Keratinocyte (primary cell): ENCODE measurements at regions not wholly inside any gene's neighbourhood (a gene's known extent, or its start where the extent isn't known, plus 50 kb on each side); places are given as distances from the start of the nearest gene placed in this dataset.
A peak's percentile ranks its signal among the peaks of the same experiment; 100 is the strongest.

Experiments
- DNase-seq: peaks from one replicate; pipeline ENCODE4 v3.0.0-alpha.2; 2011; ENCODE audit warnings: low read depth, missing footprints, low spot score
- FAIRE-seq: peaks from 2 replicates; lab custom pipeline; 2011; peaks lifted over from hg19 to GRCh38; lab: Jason Lieb, UNC
- H2AFZ ChIP-seq: 2 replicates; pipeline ENCODE4 v1.6.0; 2012; ENCODE audit warnings: low read length, control low read depth, inconsistent platforms; ENCODE audit not compliant: control insufficient read depth
- H3K27ac ChIP-seq: 2 replicates; pipeline ENCODE4 v1.5.1; 2011; ENCODE audit warnings: low read length; ENCODE audit not compliant: control insufficient read depth, insufficient read depth
- H3K27me3 ChIP-seq: 3 replicates; pipeline ENCODE4 v1.6.0; 2011; ENCODE audit warnings: low read length; ENCODE audit not compliant: control insufficient read depth, insufficient read depth; ENCODE audit errors: extremely low read depth
- H3K36me3 ChIP-seq, 2 experiments: 2 replicates in 1 of 2; 3 replicates in 1 of 2; pipeline ENCODE4 v1.5.1; 2011; ENCODE audit warnings: low read length in 2 of 2, mild to moderate bottlenecking in 1 of 2; ENCODE audit not compliant: control insufficient read depth in 2 of 2, insufficient read depth in 2 of 2; ENCODE audit errors: extremely low read depth in 1 of 2
- H3K4me1 ChIP-seq: 3 replicates; pipeline ENCODE4 v1.5.1; 2011; ENCODE audit warnings: low read length; ENCODE audit not compliant: control insufficient read depth, insufficient read depth; ENCODE audit errors: extremely low read depth
- H3K4me2 ChIP-seq: 3 replicates; pipeline ENCODE4 v1.6.0; 2011; ENCODE audit warnings: low read depth, low read length; ENCODE audit not compliant: control insufficient read depth, insufficient read depth; ENCODE audit errors: extremely low read depth
- H3K4me3 ChIP-seq, 3 experiments: fragments of 200-600 bp in 1 of 3; sonication (generic) in 1 of 3; 2 replicates in 2 of 3; 3 replicates in 1 of 3; pipeline ENCODE4 v1.5.1; 2011 to 2016; ENCODE audit warnings: low read length in 3 of 3, mild to moderate bottlenecking in 3 of 3, control low read depth in 2 of 3, inconsistent platforms in 1 of 3, low read depth in 1 of 3, mixed read lengths in 1 of 3, mixed run types in 1 of 3, moderate library complexity in 1 of 3; ENCODE audit not compliant: control insufficient read depth in 2 of 3, insufficient read depth in 2 of 3; ENCODE audit errors: extremely low read depth in 1 of 3
- H3K79me2 ChIP-seq: 2 replicates; pipeline ENCODE4 v1.6.0; 2012; ENCODE audit warnings: low read length; ENCODE audit not compliant: control insufficient read depth, insufficient read depth
- H3K9ac ChIP-seq: 3 replicates; pipeline ENCODE4 v1.6.0; 2011; ENCODE audit warnings: low read length; ENCODE audit not compliant: control insufficient read depth, insufficient read depth; ENCODE audit errors: extremely low read depth
- H3K9me1 ChIP-seq: 3 replicates; pipeline ENCODE4 v1.6.0; 2011; ENCODE audit warnings: low read length; ENCODE audit not compliant: control insufficient read depth, insufficient read depth; ENCODE audit errors: extremely low read depth
- H3K9me3 ChIP-seq: 2 replicates; pipeline ENCODE4 v1.5.1; 2012; ENCODE audit warnings: low read depth, low read length; ENCODE audit not compliant: control insufficient read depth
- H4K20me1 ChIP-seq: 3 replicates; pipeline ENCODE4 v1.6.0; 2011; ENCODE audit warnings: low read length; ENCODE audit not compliant: control insufficient read depth, insufficient read depth; ENCODE audit errors: extremely low read depth
- CTCF ChIP-seq, 3 experiments: IDR thresholded peaks in 1 of 3; conservative IDR thresholded peaks in 1 of 3; optimal IDR thresholded peaks in 1 of 3; 2 replicates in 2 of 3; 3 replicates in 1 of 3; pipeline versions ENCODE3 to v1.5.1; 2011; ENCODE audit warnings: low read length in 3 of 3, mild to moderate bottlenecking in 3 of 3, moderate library complexity in 2 of 3, control low read depth in 1 of 3, inconsistent platforms in 1 of 3; ENCODE audit not compliant: insufficient read depth in 2 of 3; ENCODE audit errors: extremely low read depth in 1 of 3
- EZH2 ChIP-seq: IDR thresholded peaks from one replicate; pipeline ENCODE4 v1.6.1; 2012; ENCODE audit warnings: inconsistent platforms, mild to moderate bottlenecking, low read length, moderate library complexity
- dilution Hi-C: fragments of 300-500 bp; cut with MboI; formaldehyde crosslinking; loops from one replicate; pipeline ENCODE4 v1.7.0; 2020; ENCODE audit warnings: low sequenced_read_pairs; ENCODE audit not compliant: extremely low pct_ligation_motif_present

- Histone ChIP-seq H3K9me3 (no peaks in the 10 kb centered on the region), H2AFZ (no peak overlapping the region), H3K36me3 (no peaks in the 10 kb centered on the region), H3K27ac (no peak overlapping the region), H3K27me3 (no peaks in the 10 kb centered on the region), H3K9me1 (no peaks in the 10 kb centered on the region), H3K4me3 (no peak overlapping the region), H3K4me1 (no peaks in the 10 kb centered on the region), H3K9ac (no peak overlapping the region), H3K79me2 (no peaks in the 10 kb centered on the region), H3K4me2 (no peak overlapping the region), H4K20me1 (no peaks in the 10 kb centered on the region)
- FAIRE-seq (no peak), DNase-seq (no peak)
- dilution Hi-C loops = no loop called here
- TF ChIP-seq CTCF (optimal IDR thresholded peaks at IDR 0.05 in 1 of 3, IDR thresholded peaks at IDR 0.05 in 1 of 3, conservative IDR thresholded peaks at IDR 0.05 in 1 of 3; ENCODE audit: extremely low read depth in 1 of 3, insufficient read depth in 2 of 3, low read length in 3 of 3) = no peak
- no peak for TF ChIP-seq EZH2
Measured at GRCh38 chr4:105075045-105075444, 71.6 kb upstream of the TET2 start.

- peak overlapping the region in 2 of 3 experiments; percentile 21 to 36 for H3K4me3 ChIP-seq
- peaks cover 2% of the 10 kb centered on the region for H3K9me3 ChIP-seq
- H3K4me2 ChIP-seq = peak overlapping the region; percentile 72
- TF ChIP-seq EZH2 (no peak), CTCF (optimal IDR thresholded peaks at IDR 0.05 in 1 of 3, IDR thresholded peaks at IDR 0.05 in 1 of 3, conservative IDR thresholded peaks at IDR 0.05 in 1 of 3; ENCODE audit: extremely low read depth in 1 of 3, insufficient read depth in 2 of 3, low read length in 3 of 3) (no peak)
- H3K36me3 ChIP-seq = no peaks in the 10 kb centered on the region
- H3K4me1 ChIP-seq = peaks cover 21% of the 10 kb centered on the region
- FAIRE-seq (peak; percentile 87), DNase-seq (peak; percentile 41)
- no peaks in the 10 kb centered on the region for H3K79me2 ChIP-seq
- H2AFZ ChIP-seq = peak overlapping the region; percentile 85
- H3K9me1 ChIP-seq = no peaks in the 10 kb centered on the region
- H3K27ac ChIP-seq = peak overlapping the region; percentile 23
- H4K20me1 ChIP-seq = no peaks in the 10 kb centered on the region
- dilution Hi-C loops = no loop called here
- H3K27me3 ChIP-seq = no peaks in the 10 kb centered on the region
- H3K9ac ChIP-seq = no peak overlapping the region
Measured at GRCh38 chr4:105088110-105088879, 58.4 kb upstream of the TET2 start.
